ENCODE measurements at regions not wholly inside any gene's neighbourhood (a gene's known extent, or its start where the extent isn't known, plus 50 kb on each side); places are given as distances from the start of the nearest gene placed in this dataset.

DNA sequence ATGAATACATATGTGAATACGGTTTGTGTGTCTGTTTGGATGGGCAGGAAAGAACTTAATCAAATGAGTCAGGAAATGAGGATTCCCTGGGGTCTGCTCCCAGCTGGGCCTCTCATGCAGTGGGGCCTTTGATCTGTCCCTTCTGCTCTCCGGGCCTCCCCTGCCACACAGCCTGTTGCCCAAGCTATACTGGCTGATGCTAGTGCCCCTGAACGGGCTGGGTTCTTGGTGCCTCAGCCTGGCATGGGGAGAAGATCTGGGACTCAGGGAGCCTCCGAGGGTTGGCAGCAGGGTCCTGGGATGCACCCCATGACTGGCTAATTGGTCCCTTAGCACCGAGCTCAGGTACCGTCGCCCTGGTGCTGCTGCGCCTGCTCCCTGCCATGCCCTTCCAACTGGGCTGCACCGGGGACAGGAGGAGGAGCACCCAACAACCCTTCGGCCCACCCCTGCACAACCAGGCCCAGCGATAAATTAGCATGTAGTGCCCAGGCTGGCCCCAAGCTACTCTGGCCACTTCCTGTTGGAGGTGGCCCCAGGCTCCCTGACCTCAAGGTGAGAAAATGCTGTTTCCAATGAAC lies 59.9 kb upstream of the DUSP5 start:
- Histone ChIP-seq H3K36me3 (no peaks in the 10 kb centered on the region), H3K9me3 (peaks cover 0 to under 1% (median 0%) of the 10 kb centered on the region in 4 donors), H3K27me3 (no peaks in the 10 kb centered on the region), H3K4me1 (no peaks in the 10 kb centered on the region), H3K27ac (no peak overlapping the region), H3K4me3 (no peak overlapping the region)
- TF ChIP-seq EP300 (IDR thresholded peaks at IDR 0.05) (no peak), POLR2A (IDR thresholded peaks at IDR 0.05) (no peak)
- TF ChIP-seq, protein P1, sequence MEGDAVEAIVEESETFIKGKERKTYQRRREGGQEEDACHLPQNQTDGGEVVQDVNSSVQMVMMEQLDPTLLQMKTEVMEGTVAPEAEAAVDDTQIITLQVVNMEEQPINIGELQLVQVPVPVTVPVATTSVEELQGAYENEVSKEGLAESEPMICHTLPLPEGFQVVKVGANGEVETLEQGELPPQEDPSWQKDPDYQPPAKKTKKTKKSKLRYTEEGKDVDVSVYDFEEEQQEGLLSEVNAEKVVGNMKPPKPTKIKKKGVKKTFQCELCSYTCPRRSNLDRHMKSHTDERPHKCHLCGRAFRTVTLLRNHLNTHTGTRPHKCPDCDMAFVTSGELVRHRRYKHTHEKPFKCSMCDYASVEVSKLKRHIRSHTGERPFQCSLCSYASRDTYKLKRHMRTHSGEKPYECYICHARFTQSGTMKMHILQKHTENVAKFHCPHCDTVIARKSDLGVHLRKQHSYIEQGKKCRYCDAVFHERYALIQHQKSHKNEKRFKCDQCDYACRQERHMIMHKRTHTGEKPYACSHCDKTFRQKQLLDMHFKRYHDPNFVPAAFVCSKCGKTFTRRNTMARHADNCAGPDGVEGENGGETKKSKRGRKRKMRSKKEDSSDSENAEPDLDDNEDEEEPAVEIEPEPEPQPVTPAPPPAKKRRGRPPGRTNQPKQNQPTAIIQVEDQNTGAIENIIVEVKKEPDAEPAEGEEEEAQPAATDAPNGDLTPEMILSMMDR (IDR thresholded peaks at IDR 0.05) = no peak
- DNase-seq (ENCODE audit: low spot score in 2 of 2) = no peak
- 85 to 95% methylated on average over 9 to 11 of the region's 11 CpGs for WGBS, 2 donors

DNA sequence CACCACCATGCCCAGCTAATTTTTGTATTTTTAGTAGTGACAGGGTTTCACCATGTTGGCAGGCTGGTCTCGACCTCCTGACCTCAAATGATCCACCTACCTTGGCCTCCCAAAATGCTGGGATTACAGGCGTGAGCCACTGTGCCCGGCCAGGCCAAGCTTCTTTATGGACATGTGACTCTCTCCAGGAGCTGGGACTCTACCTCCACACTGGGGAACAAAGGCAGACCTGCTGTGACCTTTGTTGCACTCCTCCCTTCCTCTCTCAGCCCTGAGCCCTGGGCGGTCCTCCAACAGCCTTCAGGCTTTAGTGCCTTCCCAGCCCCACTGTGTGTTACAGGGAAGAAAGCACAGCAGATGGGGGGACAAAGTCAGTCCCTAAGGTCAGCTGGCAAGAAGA lies 55.0 kb upstream of the DUSP5 start:
- DNase-seq (ENCODE audit: low spot score in 2 of 2) = no peak
- Histone ChIP-seq H3K36me3 (no peaks in the 10 kb centered on the region), H3K27ac (no peak overlapping the region), H3K4me1 (no peaks in the 10 kb centered on the region), H3K27me3 (no peaks in the 10 kb centered on the region), H3K4me3 (no peak overlapping the region), H3K9me3 (no peaks in the 10 kb centered on the region)
- WGBS, 2 donors = 92 to 95% methylated on average over 4 of the region's 4 CpGs
- TF ChIP-seq POLR2A (IDR thresholded peaks at IDR 0.05) (no peak), EP300 (IDR thresholded peaks at IDR 0.05) (no peak)
- TF ChIP-seq, protein P1 (IDR thresholded peaks at IDR 0.05) = no peak

DNA sequence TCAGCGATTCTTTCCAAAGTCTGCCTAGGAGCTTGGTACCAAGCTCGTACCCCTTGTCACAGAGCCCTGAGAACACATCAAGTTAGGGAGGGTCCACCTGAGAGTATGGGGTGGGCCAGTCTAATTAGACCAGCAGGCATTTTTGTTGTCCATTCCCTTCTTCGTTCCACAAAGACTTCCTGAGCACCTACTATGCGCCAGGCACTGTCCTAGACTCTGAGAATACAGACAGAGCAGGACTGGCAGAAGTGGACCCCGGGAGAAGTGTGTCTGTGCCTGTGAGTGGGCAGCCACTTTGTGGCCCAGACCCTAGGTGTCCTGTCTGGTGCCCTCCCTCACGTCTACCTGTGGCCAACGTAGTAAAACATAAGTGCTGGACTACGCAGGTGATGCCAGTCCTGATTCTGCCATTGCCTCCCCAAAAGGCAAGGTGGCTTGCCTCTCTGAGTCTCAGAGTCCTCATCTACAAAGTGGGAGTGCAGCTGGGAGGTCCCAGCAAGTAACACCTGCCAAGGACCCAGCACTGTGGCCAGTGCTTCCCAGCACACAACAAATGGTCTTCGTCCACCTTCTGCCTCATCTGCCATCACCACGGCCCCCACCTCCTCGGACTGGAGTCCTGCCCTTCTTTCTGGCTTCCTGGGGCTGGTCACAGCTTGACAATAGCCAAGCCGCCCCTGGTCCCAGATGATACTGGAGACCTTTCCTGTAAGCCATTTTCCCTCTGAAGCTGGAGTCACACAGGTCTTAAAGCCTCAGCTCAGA lies 54.3 kb upstream of the DUSP5 start:
- no peaks in the 10 kb centered on the region for H3K27me3 ChIP-seq
- H3K4me1 ChIP-seq = no peaks in the 10 kb centered on the region
- H3K9me3 ChIP-seq = no peaks in the 10 kb centered on the region
- H3K36me3 ChIP-seq = no peaks in the 10 kb centered on the region
- no peak for DNase-seq (ENCODE audit: low spot score in 2 of 2)
- TF ChIP-seq, protein P1 (IDR thresholded peaks at IDR 0.05) = no peak
- WGBS, 2 donors = 86 to 90% methylated on average over 12 of the region's 12 CpGs
- H3K27ac ChIP-seq = no peak overlapping the region
- no peak overlapping the region for H3K4me3 ChIP-seq

DNA sequence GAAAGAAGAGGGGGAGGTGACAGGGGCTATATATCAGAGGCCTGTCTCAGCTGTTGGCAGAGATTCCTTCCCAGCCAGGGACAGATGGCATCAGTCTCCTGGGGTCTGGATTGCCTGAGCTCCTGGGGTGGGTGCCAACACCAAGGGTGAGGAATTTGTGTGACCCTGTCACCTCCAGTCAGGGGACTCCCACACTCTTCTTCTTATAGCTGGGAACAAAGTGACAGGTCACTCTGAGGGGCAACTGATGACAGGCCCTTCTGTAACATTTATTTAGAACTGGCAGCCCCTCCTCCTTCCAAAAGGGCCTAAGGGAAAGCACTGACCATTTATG lies 53.7 kb upstream of the DUSP5 start:
- Histone ChIP-seq H3K27me3 (no peaks in the 10 kb centered on the region), H3K36me3 (no peaks in the 10 kb centered on the region), H3K9me3 (no peaks in the 10 kb centered on the region), H3K4me3 (no peak overlapping the region), H3K27ac (no peak overlapping the region), H3K4me1 (no peaks in the 10 kb centered on the region)
- TF ChIP-seq EP300 (IDR thresholded peaks at IDR 0.05) = no peak
- no peak for TF ChIP-seq POLR2A (IDR thresholded peaks at IDR 0.05)
- TF ChIP-seq, protein P1 (IDR thresholded peaks at IDR 0.05) = no peak
- DNase-seq (ENCODE audit: low spot score in 2 of 2) = no peak

DNA sequence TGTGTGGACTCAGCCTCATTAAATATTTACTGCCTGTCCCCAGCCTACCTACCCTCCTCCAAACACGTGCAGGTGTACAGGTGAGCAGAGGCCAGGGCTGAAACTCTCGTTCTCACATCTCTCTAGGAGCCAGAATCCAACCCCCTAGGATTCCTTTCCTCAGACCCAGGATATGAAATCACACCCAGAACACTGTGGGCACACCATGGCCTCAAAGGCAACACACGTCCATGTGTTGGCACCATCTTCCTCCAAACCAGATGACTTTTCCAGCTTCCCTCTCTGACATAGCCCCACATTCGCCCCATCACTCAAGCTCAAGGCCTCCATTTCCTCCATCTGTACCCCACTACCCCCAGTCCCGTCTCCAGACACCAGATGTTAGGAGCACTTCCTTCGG lies 51.8 kb upstream of the DUSP5 start:
- Histone ChIP-seq H3K9me3 (no peaks in the 10 kb centered on the region), H3K4me3 (no peak overlapping the region), H3K4me1 (no peaks in the 10 kb centered on the region), H3K36me3 (no peaks in the 10 kb centered on the region), H3K27me3 (no peaks in the 10 kb centered on the region), H3K27ac (no peak overlapping the region)
- no peak for DNase-seq (ENCODE audit: low spot score in 2 of 2)
- WGBS, 2 donors = 78 to 90% methylated on average over 6 of the region's 6 CpGs
- TF ChIP-seq EP300 (IDR thresholded peaks at IDR 0.05) (no peak), POLR2A (IDR thresholded peaks at IDR 0.05) (no peak)
- TF ChIP-seq, protein P1 (IDR thresholded peaks at IDR 0.05) = no peak

All from tibial nerve (tissue), 4 donors.